ENCODE measurements at regions not wholly inside any gene's neighbourhood (a gene's known extent, or its start where the extent isn't known, plus 50 kb on each side); places are given as distances from the start of the nearest gene placed in this dataset.
"Not testable (repeated sequence)": the region's sequence is repeated elsewhere in the genome, so short reads cannot be mapped to it uniquely, and the experiment has no call there.

GRCh38 chrX:77017093-77017492 lies 430.1 kb upstream of the FGF16 start:
- Histone ChIP-seq H3K9me3 (no peaks in the 10 kb centered on the region), H3K4me1 (no peaks in the 10 kb centered on the region), H3K27me3 (no peaks in the 10 kb centered on the region), H3K36me3 (no peaks in the 10 kb centered on the region), H3K27ac (no peak overlapping the region), H3K4me3 (no peak overlapping the region)
- TF ChIP-seq, protein P1, sequence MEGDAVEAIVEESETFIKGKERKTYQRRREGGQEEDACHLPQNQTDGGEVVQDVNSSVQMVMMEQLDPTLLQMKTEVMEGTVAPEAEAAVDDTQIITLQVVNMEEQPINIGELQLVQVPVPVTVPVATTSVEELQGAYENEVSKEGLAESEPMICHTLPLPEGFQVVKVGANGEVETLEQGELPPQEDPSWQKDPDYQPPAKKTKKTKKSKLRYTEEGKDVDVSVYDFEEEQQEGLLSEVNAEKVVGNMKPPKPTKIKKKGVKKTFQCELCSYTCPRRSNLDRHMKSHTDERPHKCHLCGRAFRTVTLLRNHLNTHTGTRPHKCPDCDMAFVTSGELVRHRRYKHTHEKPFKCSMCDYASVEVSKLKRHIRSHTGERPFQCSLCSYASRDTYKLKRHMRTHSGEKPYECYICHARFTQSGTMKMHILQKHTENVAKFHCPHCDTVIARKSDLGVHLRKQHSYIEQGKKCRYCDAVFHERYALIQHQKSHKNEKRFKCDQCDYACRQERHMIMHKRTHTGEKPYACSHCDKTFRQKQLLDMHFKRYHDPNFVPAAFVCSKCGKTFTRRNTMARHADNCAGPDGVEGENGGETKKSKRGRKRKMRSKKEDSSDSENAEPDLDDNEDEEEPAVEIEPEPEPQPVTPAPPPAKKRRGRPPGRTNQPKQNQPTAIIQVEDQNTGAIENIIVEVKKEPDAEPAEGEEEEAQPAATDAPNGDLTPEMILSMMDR (IDR thresholded peaks at IDR 0.05): no peak
- TF ChIP-seq EP300 (IDR thresholded peaks at IDR 0.05): no peak
- TF ChIP-seq POLR2AphosphoS5 (IDR thresholded peaks at IDR 0.05): no peak
- TF ChIP-seq POLR2A (IDR thresholded peaks at IDR 0.05): no peak
- no CpG with 5 or more reads among the region's 3 CpGs for WGBS
- no peak for DNase-seq (ENCODE audit: low spot score in 2 of 2)

- not testable (repeated sequence) for H3K4me1 ChIP-seq; DNase-seq (ENCODE audit: low spot score in 2 of 2); H3K27me3 ChIP-seq; H3K27ac ChIP-seq; H3K9me3 ChIP-seq; H3K36me3 ChIP-seq
- peak overlapping the region; percentile 37 for H3K4me3 ChIP-seq
- WGBS: 53% methylated on average over 26 of the region's 29 CpGs
Measured at GRCh38 chrX:77046180-77046810, 400.9 kb upstream of the FGF16 start.

GRCh38 chrX:77060572-77060971 lies 386.6 kb upstream of the FGF16 start:
- no peak for DNase-seq (ENCODE audit: low spot score in 2 of 2)
- Histone ChIP-seq H3K27ac (no peak overlapping the region), H3K9me3 (no peaks in the 10 kb centered on the region), H3K4me1 (no peaks in the 10 kb centered on the region), H3K27me3 (no peaks in the 10 kb centered on the region), H3K36me3 (no peaks in the 10 kb centered on the region), H3K4me3 (no peak overlapping the region)
- WGBS: 50% methylated on average over 1 of the region's 2 CpGs
- no peak for TF ChIP-seq EP300 (IDR thresholded peaks at IDR 0.05)
- TF ChIP-seq, protein P1 (IDR thresholded peaks at IDR 0.05): no peak
- TF ChIP-seq POLR2AphosphoS5 (IDR thresholded peaks at IDR 0.05): no peak
- TF ChIP-seq POLR2A (IDR thresholded peaks at IDR 0.05): no peak

DNA sequence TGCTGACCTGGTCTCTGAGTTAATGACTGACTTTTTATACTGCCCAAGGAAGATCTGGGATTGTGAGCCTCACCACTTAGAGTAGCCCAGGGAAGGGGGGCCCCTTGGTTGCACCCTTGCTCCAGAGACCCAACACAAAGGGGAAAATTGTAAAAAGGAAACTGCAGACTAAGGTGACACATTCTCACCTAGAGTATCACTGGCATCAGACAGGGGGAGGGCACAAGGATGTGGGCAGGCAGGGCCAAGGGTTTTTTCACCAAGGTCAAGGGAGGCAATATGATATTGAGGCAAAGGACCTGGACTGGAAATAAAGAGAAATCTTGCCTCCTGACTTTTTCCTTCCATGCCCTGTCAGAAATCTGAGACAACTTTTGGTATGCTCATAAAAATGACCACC lies 386.2 kb upstream of the FGF16 start:
- TF ChIP-seq, protein P1 (IDR thresholded peaks at IDR 0.05): no peak
- TF ChIP-seq POLR2A (IDR thresholded peaks at IDR 0.05): no peak
- no peak for TF ChIP-seq EP300 (IDR thresholded peaks at IDR 0.05)
- DNase-seq (ENCODE audit: low spot score in 2 of 2): no peak
- H3K36me3 ChIP-seq: no peaks in the 10 kb centered on the region

GRCh38 chrX:77061545-77061944 lies 385.6 kb upstream of the FGF16 start:
- H3K27me3 ChIP-seq: no peaks in the 10 kb centered on the region
- H3K36me3 ChIP-seq: no peaks in the 10 kb centered on the region
- H3K4me1 ChIP-seq: no peaks in the 10 kb centered on the region
- no peak overlapping the region for H3K4me3 ChIP-seq
- no peaks in the 10 kb centered on the region for H3K9me3 ChIP-seq
- TF ChIP-seq POLR2A (IDR thresholded peaks at IDR 0.05) (no peak), POLR2AphosphoS5 (IDR thresholded peaks at IDR 0.05) (no peak), EP300 (IDR thresholded peaks at IDR 0.05) (no peak)
- TF ChIP-seq, protein P1 (IDR thresholded peaks at IDR 0.05): no peak
- DNase-seq (ENCODE audit: low spot score in 2 of 2): no peak
- WGBS: 70% methylated on average over 3 of the region's 3 CpGs
- no peak overlapping the region for H3K27ac ChIP-seq

More for the DNA sequence above, 386.2 kb upstream of the FGF16 start:
- H3K27ac ChIP-seq: no peak overlapping the region
- H3K9me3 ChIP-seq: no peaks in the 10 kb centered on the region
- no peak overlapping the region for H3K4me3 ChIP-seq
- no peaks in the 10 kb centered on the region for H3K4me1 ChIP-seq
- no peaks in the 10 kb centered on the region for H3K27me3 ChIP-seq

DNA sequence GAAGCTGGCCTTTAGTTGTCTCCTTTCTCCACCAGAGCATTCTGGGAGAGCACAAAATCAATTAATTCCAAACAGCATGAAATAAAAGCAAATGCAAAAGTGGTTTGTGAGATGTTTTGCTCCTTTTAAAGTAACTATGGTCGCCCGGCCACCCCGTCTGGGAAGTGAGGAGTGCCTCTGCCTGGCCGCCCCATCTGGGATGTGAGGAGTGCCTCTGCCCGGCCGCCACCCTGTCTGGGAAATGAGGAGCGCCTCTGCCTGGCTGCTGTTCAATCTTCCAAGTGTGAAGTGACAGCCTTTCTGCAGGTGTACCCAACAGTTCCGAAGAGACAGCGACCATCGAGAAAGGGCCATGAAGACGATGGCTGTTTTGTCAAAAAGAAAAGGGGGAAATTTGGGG lies 381.3 kb upstream of the FGF16 start:
- TF ChIP-seq, protein P1 (IDR thresholded peaks at IDR 0.05): no peak
- TF ChIP-seq POLR2AphosphoS5 (IDR thresholded peaks at IDR 0.05) (no peak), EP300 (IDR thresholded peaks at IDR 0.05) (no peak), POLR2A (IDR thresholded peaks at IDR 0.05) (no peak)
- Histone ChIP-seq H3K27me3 (no peaks in the 10 kb centered on the region), H3K36me3 (no peaks in the 10 kb centered on the region), H3K27ac (no peak overlapping the region), H3K9me3 (no peaks in the 10 kb centered on the region), H3K4me1 (no peaks in the 10 kb centered on the region), H3K4me3 (no peak overlapping the region)
- no peak for DNase-seq (ENCODE audit: low spot score in 2 of 2)
- WGBS: 77% methylated on average over 11 of the region's 11 CpGs
